Retina (tissue), 1 donor: ENCODE measurements at regions not wholly inside any gene's neighbourhood (a gene's known extent, or its start where the extent isn't known, plus 50 kb on each side); places are given as distances from the start of the nearest gene placed in this dataset.
A peak's percentile ranks its signal among the peaks of the same experiment; 100 is the strongest.
"Not testable (repeated sequence)": the region's sequence is repeated elsewhere in the genome, so short reads cannot be mapped to it uniquely, and the experiment has no call there.

Source experiments
- DNase-seq: peaks from one replicate; pipeline ENCODE4 v3.0.0-alpha.2; 2016

GRCh38 chr5:93682471-93683404, 58.7 kb downstream of the POU5F2 start:
- not testable (repeated sequence) for DNase-seq

- DNase-seq = no peak
Observed at GRCh38 chr5:93681432-93681831, 60.0 kb downstream of the POU5F2 start.

DNA sequence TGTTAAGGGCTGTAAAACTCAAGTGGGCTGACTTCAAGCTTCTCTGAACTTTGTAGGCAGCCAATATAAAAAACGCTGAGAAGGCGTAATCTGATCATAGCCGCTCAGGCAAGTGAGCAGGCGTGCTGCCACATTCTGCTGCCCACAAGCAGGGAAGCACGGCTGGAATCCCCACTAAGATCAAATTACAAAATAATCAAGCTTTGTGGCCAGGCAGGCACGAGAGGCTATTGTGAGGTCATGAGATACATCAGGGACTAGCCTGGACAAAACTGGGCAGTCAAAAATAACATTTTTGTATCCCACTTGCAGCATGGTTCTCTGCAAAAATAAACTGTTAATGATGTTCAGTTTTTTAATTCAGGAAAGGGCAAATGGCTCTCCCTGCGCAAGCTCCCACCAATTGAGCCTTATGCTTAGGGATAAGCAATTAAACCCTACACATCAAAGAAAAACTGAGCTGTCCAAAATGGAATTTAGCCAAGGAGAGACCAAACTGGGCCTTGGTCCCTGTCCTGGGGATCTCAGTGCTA, 64.0 kb downstream of the POU5F2 start:
- DNase-seq = peak; percentile 68

DNA sequence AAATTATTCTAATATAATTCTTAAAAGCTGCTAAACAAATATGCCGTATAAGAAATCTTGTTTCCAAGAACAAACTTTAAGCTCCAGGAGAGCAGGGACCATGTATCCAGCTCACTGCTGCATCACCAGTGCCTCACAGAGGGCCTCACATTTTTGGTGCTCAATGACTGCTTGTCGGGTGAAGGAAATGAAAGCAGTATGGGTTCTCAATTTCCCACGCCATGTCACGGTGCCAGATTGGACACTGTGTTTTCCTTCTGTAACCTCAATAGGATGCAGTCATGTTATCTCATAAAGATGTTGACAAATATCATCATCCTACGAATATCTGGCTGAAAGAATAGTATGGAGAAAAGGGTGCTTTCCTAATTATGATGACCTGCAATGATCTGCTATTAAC, 64.7 kb downstream of the POU5F2 start:
- DNase-seq = no peak

DNA sequence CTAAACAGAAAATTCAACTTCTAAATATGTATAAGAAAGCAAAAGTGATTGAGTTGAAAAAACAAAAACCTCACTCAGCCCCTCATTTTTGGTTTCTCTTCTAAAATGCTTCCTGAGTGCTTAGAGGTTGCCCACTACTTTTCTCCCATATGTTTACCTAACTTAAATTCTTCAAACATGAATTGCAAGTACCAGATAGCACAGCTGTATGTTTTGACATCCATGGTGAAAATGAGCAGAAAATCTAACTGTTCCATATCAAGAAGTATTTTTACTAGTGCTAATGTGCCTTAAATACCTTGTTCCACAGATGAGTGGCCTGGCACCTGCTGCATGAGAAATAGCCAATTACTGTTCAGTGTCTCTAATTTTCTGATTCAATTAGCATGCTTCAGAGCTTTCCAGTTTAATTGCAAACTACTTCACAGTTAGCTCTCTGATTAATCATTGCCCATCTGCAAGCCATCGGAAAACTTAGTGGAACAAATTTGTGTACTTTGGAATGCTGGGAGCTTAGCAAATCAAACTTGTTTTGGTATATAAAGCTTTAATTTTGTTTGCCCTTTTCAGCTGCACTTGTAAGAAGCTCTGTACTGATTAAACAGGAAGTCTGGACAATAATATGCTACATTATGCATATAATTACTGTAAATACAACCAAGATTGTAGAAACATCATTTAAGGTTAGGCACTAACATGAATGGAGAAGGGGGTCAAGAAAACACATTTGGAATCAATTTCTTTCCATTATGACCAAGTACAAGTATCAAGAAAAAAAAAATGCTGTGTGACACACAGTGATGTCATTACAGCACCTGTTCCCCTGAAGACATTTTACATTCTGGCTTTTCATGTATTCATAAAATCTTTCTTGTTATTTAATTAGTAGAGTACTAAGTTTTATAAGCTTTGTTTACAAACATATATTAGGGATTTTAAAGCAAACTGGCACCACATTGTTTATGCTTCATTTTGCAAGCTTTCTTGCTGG, 65.6 kb downstream of the POU5F2 start:
- no peak for DNase-seq

DNA sequence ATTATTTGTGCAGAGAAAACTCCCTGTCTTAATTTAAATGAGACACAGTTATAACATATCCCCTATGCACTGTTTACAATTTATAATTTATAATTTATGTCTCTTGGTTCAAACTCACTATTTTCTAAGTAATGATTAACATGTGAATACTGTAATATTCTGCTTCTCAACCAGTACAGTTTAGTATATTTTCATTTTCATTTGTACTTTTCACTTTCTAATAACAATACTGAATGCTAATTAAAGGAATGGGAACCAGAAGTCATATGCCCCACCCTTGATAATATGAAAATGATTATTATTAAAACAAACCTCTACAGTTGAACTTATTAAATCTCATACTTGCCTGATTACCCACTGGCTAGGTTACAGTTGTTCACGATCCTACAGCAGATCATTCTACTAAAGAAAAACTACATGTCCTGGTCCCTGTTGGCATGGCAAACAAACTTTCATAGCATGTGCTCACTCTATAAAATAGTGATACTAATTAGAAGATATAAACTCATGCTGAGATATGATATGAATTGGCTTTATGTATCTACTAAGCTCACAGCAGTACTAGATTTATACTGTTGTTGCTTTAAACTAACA, 66.4 kb downstream of the POU5F2 start:
- DNase-seq = no peak

DNA sequence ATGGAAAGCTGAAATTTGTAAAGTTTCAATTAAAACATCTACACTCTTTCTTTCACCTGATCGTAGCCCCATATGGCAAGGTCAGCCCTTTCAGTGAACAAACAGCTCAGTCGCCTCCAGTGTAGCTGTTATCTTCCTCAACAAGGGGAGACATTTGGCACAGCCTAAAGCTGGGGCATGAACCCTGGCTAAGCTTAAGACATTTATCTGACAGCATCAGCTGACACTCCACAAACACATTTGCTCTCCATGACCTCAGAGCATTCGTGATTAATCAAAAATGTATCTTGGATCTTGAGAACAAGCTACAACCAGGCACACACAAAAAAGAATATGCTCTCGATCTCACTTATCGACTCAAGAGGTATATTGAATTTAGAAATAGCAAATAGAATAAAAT, 67.3 kb downstream of the POU5F2 start:
- peak; percentile 40 for DNase-seq

GRCh38 chr5:93673316-93673954, 68.0 kb downstream of the POU5F2 start:
- DNase-seq = no peak

DNA sequence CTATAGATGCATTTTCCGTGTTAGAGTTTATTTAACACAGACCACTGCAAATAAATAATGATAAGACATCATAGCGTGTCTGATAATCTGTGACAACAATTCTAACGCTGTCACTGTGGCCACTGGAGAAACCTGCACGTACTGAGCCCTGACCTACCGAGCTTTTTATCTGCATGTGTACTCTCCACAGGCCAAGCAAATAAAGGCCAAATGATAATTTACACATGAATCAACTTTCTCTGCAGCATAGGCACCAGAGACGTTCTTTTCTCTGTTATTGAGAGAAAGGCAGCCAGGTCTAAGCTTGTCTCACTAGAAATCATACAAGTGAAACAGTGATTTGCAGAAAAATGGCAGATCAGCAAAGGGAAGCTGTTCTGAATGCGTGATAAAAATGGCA, 75.8 kb downstream of the POU5F2 start:
- no peak for DNase-seq

DNA sequence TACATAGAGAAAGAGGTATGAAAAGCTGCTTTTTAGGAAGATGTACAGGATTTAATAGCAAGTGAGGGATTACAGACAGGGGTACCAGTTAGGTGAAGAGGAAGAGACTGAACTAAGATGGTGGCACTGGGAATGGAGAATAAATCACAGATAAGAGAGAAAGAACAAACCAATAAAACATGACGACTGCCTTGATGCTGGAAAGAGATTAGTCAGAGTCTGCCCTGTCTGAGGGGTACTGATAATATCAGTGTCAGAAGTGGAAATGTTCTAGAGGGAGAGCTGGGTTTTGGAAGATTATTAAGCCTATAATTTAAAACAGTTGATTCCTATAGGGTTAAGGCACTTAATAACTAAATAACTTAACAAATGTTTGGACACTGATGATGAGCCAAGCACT, 77.7 kb downstream of the NR2F1 start:
- no peak for DNase-seq

DNA sequence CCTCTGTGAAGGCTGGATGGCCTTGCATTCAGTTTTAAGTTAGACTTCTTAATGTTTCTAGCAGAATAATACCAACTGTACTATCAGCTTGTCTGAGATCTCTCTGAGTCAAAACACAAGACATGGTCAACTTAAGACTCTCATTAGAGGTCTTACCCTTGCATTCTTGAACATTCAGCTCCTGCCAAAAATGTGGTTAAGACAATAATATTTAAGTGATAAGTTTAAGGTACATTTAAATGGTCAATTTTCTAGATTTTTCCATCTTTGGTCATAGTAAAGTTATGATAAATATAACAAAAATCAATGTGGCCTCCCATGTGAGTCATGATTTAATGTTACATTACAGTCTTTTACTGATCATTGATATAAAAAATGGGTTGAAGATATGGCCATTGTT, 75.0 kb downstream of the NR2F1 start:
- no peak for DNase-seq

DNA sequence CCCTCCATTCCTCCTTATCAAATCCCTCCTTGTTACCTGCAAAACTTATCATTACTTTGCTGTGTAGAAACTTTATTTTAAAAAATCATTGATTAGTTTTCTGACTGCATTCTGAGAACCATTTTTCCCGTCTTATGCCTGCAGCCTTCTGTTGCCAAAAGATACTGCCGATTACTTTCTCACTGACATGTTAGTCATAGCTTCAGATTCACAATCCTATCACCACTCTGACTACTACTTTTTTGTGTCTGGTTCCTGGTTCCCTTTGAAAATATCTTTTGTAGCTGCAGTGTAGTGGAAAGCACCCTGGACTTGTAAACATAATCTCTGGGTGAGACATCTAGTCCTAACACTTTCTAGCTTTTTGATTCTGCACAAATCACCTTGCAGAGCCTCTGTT, 71.7 kb downstream of the NR2F1 start:
- no peak for DNase-seq

- DNase-seq = no peak
Observed at GRCh38 chr5:93653716-93654115, 70.7 kb downstream of the NR2F1 start.

- DNase-seq = no peak
Observed at GRCh38 chr5:93649234-93649900, 66.3 kb downstream of the NR2F1 start.

GRCh38 chr5:93644760-93645159, 61.7 kb downstream of the NR2F1 start:
- DNase-seq = no peak
